ENCODE measurements at regions not wholly inside any gene's neighbourhood (a gene's known extent, or its start where the extent isn't known, plus 50 kb on each side); places are given as distances from the start of the nearest gene placed in this dataset.

- TF ChIP-seq, protein P1, sequence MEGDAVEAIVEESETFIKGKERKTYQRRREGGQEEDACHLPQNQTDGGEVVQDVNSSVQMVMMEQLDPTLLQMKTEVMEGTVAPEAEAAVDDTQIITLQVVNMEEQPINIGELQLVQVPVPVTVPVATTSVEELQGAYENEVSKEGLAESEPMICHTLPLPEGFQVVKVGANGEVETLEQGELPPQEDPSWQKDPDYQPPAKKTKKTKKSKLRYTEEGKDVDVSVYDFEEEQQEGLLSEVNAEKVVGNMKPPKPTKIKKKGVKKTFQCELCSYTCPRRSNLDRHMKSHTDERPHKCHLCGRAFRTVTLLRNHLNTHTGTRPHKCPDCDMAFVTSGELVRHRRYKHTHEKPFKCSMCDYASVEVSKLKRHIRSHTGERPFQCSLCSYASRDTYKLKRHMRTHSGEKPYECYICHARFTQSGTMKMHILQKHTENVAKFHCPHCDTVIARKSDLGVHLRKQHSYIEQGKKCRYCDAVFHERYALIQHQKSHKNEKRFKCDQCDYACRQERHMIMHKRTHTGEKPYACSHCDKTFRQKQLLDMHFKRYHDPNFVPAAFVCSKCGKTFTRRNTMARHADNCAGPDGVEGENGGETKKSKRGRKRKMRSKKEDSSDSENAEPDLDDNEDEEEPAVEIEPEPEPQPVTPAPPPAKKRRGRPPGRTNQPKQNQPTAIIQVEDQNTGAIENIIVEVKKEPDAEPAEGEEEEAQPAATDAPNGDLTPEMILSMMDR (IDR thresholded peaks at IDR 0.05) = no peak
- no peak for TF ChIP-seq EZH2 (IDR thresholded peaks at IDR 0.05; ENCODE audit: borderline replicate concordance, insufficient read depth, low read depth, low read length, poor library complexity, severe bottlenecking)
These were observed 415.0 kb downstream of the NFIB start for GRCh38 chr9:13898957-13899356.

All from B cell (primary cell).